ENCODE measurements at regions not wholly inside any gene's neighbourhood (a gene's known extent, or its start where the extent isn't known, plus 50 kb on each side); places are given as distances from the start of the nearest gene placed in this dataset.
A peak's percentile ranks its signal among the peaks of the same experiment; 100 is the strongest.

GRCh38 chr16:85296859-85297660, 184.8 kb upstream of the CIBAR2 start:
- Histone ChIP-seq H2AFZ (no peak overlapping the region), H3K36me3 (ENCODE audit: low read depth) (no peaks in the 10 kb centered on the region), H3K4me3 (no peak overlapping the region), H4K20me1 (ENCODE audit: insufficient read depth) (no peaks in the 10 kb centered on the region; the same call in 1 of the 2 replicates), H3K9ac (no peak overlapping the region), H3K4me1 (ENCODE audit: insufficient read depth) (peaks cover 2% of the 10 kb centered on the region; the same call in 1 of the 2 replicates), H3F3A (ENCODE audit: insufficient read depth) (no peaks in the 10 kb centered on the region), H3K9me2 (ENCODE audit: insufficient read depth) (no peaks in the 10 kb centered on the region), H3K27ac (no peak overlapping the region), H3K9me3 (ENCODE audit: low read depth) (no peaks in the 10 kb centered on the region), H3K79me2 (ENCODE audit: insufficient read depth) (peaks cover 70% of the 10 kb centered on the region), H3K4me2 (ENCODE audit: unreplicated experiment) (no peak overlapping the region), H3K27me3 (replicated peaks; ENCODE audit: insufficient read depth) (no peaks in the 10 kb centered on the region)
- TF ChIP-seq EZH2 (IDR thresholded peaks at IDR 0.05; ENCODE audit: insufficient read depth, poor library complexity, severe bottlenecking) (no peak), EZH2phosphoT487 (IDR thresholded peaks at IDR 0.05; ENCODE audit: insufficient read depth, low read depth) (no peak)
- 77 to 80% methylated on average over 13 to 18 of the region's 18 CpGs for WGBS, 2 experiments (ENCODE audit: low coverage in 1 of 2, low lambda C conversion rate in 2 of 2, missing lambda C conversion rate in 2 of 2)
- DNase-seq = peak; percentile 59
- in situ Hi-C loops (cut with MboI) = no loop called here

GRCh38 chr16:85297881-85298280, 185.6 kb upstream of the CIBAR2 start:
- Histone ChIP-seq H3F3A (ENCODE audit: insufficient read depth) (no peaks in the 10 kb centered on the region), H3K4me2 (ENCODE audit: unreplicated experiment) (no peak overlapping the region), H3K9me2 (ENCODE audit: insufficient read depth) (no peaks in the 10 kb centered on the region), H3K4me1 (ENCODE audit: insufficient read depth) (peaks cover 7% of the 10 kb centered on the region; the same call in 1 of the 2 replicates), H3K27me3 (replicated peaks; ENCODE audit: insufficient read depth) (no peaks in the 10 kb centered on the region), H2AFZ (no peak overlapping the region), H3K27ac (no peak overlapping the region), H3K79me2 (ENCODE audit: insufficient read depth) (peaks cover 67% of the 10 kb centered on the region), H3K9ac (no peak overlapping the region), H4K20me1 (ENCODE audit: insufficient read depth) (no peaks in the 10 kb centered on the region; the same call in 1 of the 2 replicates), H3K36me3 (ENCODE audit: low read depth) (no peaks in the 10 kb centered on the region), H3K9me3 (ENCODE audit: low read depth) (no peaks in the 10 kb centered on the region), H3K4me3 (no peak overlapping the region)
- 88 to 89% methylated on average over 9 of the region's 9 CpGs for WGBS, 2 experiments (ENCODE audit: low coverage in 1 of 2, low lambda C conversion rate in 2 of 2, missing lambda C conversion rate in 2 of 2)
- in situ Hi-C loops (cut with MboI) = no loop called here
- no peak for DNase-seq
- TF ChIP-seq EZH2phosphoT487 (IDR thresholded peaks at IDR 0.05; ENCODE audit: insufficient read depth, low read depth) (no peak), EZH2 (IDR thresholded peaks at IDR 0.05; ENCODE audit: insufficient read depth, poor library complexity, severe bottlenecking) (no peak)

- in situ Hi-C loops (cut with MboI) = no loop called here
Measured at GRCh38 chr16:85300406-85300968, 188.2 kb upstream of the CIBAR2 start.

GRCh38 chr16:85301231-85301630, 189.0 kb upstream of the CIBAR2 start:
- no peak for TF ChIP-seq EZH2 (IDR thresholded peaks at IDR 0.05; ENCODE audit: insufficient read depth, poor library complexity, severe bottlenecking)
- no peak for TF ChIP-seq EZH2phosphoT487 (IDR thresholded peaks at IDR 0.05; ENCODE audit: insufficient read depth, low read depth)
- no peaks in the 10 kb centered on the region; the same call in 1 of the 2 replicates for H4K20me1 ChIP-seq (ENCODE audit: insufficient read depth)
- peaks cover 15% of the 10 kb centered on the region for H3K4me1 ChIP-seq (ENCODE audit: insufficient read depth)

More at GRCh38 chr16:85300406-85300968, 188.2 kb upstream of the CIBAR2 start:
- no peak for DNase-seq
- Histone ChIP-seq H3K9ac (no peak overlapping the region), H3K4me2 (ENCODE audit: unreplicated experiment) (no peak overlapping the region), H3K9me3 (ENCODE audit: low read depth) (no peaks in the 10 kb centered on the region), H3K79me2 (ENCODE audit: insufficient read depth) (peaks cover 64% of the 10 kb centered on the region), H3K27ac (no peak overlapping the region), H3K4me3 (no peak overlapping the region), H3K4me1 (ENCODE audit: insufficient read depth) (peaks cover 8% of the 10 kb centered on the region), H3K27me3 (replicated peaks; ENCODE audit: insufficient read depth) (no peaks in the 10 kb centered on the region), H3K9me2 (ENCODE audit: insufficient read depth) (no peaks in the 10 kb centered on the region), H3K36me3 (ENCODE audit: low read depth) (no peaks in the 10 kb centered on the region), H4K20me1 (ENCODE audit: insufficient read depth) (no peaks in the 10 kb centered on the region; the same call in 1 of the 2 replicates), H2AFZ (no peak overlapping the region), H3F3A (ENCODE audit: insufficient read depth) (peaks cover 1% of the 10 kb centered on the region; the same call in 1 of the 2 replicates)
- TF ChIP-seq EZH2phosphoT487 (IDR thresholded peaks at IDR 0.05; ENCODE audit: insufficient read depth, low read depth) (no peak), EZH2 (IDR thresholded peaks at IDR 0.05; ENCODE audit: insufficient read depth, poor library complexity, severe bottlenecking) (no peak)
- 95 to 96% methylated on average over 20 of the region's 20 CpGs for WGBS, 2 experiments (ENCODE audit: low coverage in 1 of 2, low lambda C conversion rate in 2 of 2, missing lambda C conversion rate in 2 of 2)

More at GRCh38 chr16:85301231-85301630, 189.0 kb upstream of the CIBAR2 start:
- H3K27ac ChIP-seq = no peak overlapping the region
- no peak for DNase-seq
- H3K4me2 ChIP-seq (ENCODE audit: unreplicated experiment) = no peak overlapping the region
- H3K9me2 ChIP-seq (ENCODE audit: insufficient read depth) = no peaks in the 10 kb centered on the region
- H3K27me3 ChIP-seq (replicated peaks; ENCODE audit: insufficient read depth) = no peaks in the 10 kb centered on the region
- no peak overlapping the region for H3K9ac ChIP-seq
- H3K36me3 ChIP-seq (ENCODE audit: low read depth) = no peaks in the 10 kb centered on the region
- in situ Hi-C loops (cut with MboI) = no loop called here
- peaks cover 7% of the 10 kb centered on the region; the same call in 1 of the 2 replicates for H3F3A ChIP-seq (ENCODE audit: insufficient read depth)
- H3K4me3 ChIP-seq = no peak overlapping the region
- H3K79me2 ChIP-seq (ENCODE audit: insufficient read depth) = peaks cover 64% of the 10 kb centered on the region
- no peak overlapping the region for H2AFZ ChIP-seq
- no peaks in the 10 kb centered on the region for H3K9me3 ChIP-seq (ENCODE audit: low read depth)
- WGBS, 2 experiments (ENCODE audit: low coverage in 1 of 2, low lambda C conversion rate in 2 of 2, missing lambda C conversion rate in 2 of 2) = 82 to 93% methylated on average over 6 of the region's 6 CpGs
